GM21723 (cell line): ENCODE measurements at regions not wholly inside any gene's neighbourhood (a gene's known extent, or its start where the extent isn't known, plus 50 kb on each side); places are given as distances from the start of the nearest gene placed in this dataset.
"Not testable (repeated sequence)": the region's sequence is repeated elsewhere in the genome, so short reads cannot be mapped to it uniquely, and the experiment has no call there.

Experiments
- ATAC-seq: cut with Tn5 transposase; IDR thresholded peaks from one replicate; pipeline ENCODE4 v1.9.1; 2021; ENCODE audit warnings: mild to moderate bottlenecking, moderate library complexity; ENCODE audit not compliant: unreplicated experiment

- no peak for ATAC-seq
These were observed 118.9 kb upstream of the EGR2 start for GRCh38 chr10:62935022-62935421.

- ATAC-seq: no peak
These were observed 118.1 kb upstream of the EGR2 start for GRCh38 chr10:62934258-62934657.

GRCh38 chr10:62928763-62929162 is 112.6 kb upstream of the EGR2 start:
- not testable (repeated sequence) for ATAC-seq

GRCh38 chr10:62926407-62926806 is 110.2 kb upstream of the EGR2 start:
- no peak for ATAC-seq

- no peak for ATAC-seq
These were observed 108.2 kb upstream of the EGR2 start for GRCh38 chr10:62924344-62924748.

DNA sequence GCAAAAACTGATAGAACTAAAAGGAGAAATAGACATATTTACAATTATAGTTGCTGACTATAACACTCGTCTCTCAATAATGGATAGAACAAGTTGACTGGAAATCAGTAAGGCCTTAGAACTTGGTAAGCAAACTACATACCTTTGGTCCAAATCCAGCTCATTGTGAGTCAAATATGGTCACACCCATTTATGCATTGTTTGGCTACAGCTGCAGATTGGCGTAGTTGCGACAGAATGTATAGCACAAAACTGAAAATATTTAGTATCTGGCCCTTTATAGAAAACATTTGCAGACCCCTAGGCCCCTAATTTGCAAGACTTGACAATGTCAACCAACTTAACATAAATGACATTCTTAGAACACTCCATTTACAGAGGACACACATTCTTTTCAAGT is 103.6 kb upstream of the EGR2 start:
- no peak for ATAC-seq

GRCh38 chr10:62917475-62918238 is 101.5 kb upstream of the EGR2 start:
- ATAC-seq: no peak

GRCh38 chr10:62916141-62916603 is 100.0 kb upstream of the EGR2 start:
- ATAC-seq: no peak

DNA sequence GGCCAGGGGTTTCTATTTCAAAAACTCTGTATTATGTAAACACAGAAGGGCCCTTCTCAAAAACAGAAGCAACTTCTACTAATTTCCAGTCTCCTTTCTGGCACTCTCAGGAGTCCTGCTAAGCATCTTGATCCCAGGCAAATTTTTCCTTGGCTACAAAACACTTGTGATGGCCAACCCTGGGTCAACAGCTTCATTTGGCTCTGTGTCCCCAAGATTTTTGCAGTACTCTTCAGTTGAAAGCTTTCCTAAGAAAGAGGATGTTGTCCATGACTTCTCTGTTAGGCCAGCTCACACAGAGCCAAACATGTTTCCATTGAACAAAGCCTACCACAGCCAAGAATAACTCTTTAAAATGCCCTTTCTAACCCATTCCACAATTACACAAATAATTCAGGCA is 99.0 kb upstream of the EGR2 start:
- ATAC-seq: no peak

DNA sequence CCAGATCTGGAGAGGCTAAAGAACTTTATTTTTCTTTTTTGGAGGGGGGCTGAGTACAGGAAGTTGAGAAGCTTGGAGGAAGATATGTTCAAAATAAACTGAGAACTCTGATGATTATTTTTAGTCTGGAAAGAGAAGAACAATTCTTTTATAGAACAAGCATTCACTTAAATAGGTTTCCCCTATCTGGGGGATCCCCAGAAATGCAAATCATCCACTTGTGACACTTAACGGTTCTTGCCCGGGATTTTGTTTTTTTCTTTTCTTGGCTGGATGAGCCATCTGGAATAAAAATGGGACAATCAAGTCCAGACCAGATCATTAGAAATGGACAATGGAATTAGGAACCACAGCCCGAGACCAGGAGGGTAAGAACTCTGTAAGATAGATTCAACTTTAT is 95.9 kb upstream of the EGR2 start:
- ATAC-seq: peak; percentile 45

- no peak for ATAC-seq
These were observed 95.2 kb upstream of the EGR2 start for GRCh38 chr10:62911210-62911963.

GRCh38 chr10:62907470-62908212 is 91.5 kb upstream of the EGR2 start:
- peak; percentile 41 for ATAC-seq

DNA sequence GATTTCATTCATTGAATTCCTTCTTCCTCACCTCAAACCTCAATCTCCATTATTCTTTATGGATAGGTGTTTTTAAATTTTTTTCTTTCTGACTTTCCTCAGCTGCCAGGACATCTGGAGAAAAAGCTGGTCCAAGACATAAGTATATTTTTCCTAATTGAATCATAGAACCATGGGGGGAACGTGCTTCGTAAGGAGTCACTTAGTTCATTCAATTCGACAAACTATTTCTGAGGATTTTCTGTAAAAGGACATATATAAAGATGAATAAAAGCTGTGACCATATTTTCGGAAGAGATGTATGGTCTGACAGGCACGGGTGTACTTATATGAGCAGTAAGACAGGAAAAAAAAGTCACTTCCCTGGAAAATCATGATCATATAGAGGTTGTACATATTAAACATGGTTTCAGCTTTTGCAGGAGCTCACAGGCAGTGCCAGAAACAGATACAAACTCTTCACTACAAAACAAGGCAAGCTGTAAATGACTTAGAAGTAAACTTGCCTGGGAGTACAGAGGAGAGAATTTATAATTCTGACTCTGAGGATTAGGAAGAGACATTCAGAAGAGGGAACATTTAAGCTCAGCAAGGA is 88.2 kb upstream of the EGR2 start:
- ATAC-seq: no peak

GRCh38 chr10:62903828-62904227 is 87.7 kb upstream of the EGR2 start:
- ATAC-seq: no peak

DNA sequence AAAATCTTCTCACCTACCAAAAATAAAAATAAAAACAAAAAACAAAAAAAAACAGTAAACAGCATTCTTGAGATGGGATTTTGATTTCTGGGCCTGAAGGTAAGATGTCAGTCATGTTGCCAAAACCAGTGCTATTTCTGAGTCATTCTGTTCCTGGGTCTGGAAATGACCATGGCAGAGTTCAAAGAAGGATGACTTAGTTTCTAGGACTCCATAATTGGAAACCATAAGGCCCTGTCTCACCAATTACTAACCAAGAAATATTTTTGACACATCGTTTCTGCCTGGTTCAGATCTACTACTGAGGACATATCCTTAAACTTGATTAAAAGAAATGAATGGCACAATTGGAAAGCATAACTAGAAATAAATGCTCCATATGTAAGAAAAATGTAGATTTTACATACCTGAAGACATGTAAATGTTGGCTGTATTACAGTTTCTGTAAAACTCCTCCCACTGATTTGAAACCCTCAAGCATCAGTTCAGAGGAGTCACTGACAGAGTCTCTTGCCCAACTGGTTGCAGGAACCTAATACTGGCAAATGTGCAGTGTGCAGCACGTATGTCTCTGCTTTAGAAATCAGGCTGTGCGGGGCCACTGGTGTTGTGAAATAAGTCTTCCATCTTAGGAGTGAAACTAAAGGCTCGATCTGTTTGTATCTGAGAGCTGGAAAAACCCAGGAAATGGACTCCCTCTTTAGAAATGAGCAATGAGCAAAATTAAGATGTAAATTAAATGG is 84.8 kb upstream of the EGR2 start:
- ATAC-seq: no peak

DNA sequence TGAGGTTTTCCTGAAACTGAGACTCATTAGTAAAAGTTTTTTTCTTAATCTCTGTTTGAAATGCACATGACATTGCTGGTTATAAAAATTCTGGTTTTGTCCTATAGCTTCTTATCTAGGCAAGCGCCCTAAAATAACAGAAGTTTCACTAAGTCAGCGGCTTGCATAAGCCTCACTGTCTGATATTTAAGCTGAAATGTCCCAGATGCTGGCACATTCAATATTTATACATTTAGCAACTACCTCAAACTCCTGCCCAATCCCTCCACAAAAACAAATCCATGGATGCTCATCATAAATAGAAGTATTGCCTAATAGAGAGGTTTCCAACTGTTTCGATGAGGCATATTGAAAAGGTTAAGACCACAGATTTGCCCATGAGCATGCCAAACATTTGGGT is 83.1 kb upstream of the EGR2 start:
- no peak for ATAC-seq

DNA sequence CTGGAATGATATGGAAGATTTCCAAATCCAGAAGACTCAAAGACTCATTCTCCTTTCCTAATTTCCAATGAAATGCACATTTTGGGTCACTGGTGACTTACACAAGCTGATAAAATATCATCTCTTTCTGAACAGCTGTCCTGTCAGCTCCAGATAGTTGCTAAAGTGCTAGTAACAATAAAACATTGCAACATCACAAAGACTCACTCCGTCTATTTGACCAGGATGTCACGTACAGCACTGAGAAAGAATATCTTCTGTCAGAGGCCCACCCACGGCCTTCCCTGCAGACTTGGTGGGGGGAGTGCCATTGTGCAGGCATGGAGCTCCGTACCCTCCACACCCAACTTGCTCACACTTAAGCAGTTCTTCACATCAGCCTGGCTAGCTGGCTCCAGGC is 78.9 kb upstream of the EGR2 start:
- ATAC-seq: no peak

DNA sequence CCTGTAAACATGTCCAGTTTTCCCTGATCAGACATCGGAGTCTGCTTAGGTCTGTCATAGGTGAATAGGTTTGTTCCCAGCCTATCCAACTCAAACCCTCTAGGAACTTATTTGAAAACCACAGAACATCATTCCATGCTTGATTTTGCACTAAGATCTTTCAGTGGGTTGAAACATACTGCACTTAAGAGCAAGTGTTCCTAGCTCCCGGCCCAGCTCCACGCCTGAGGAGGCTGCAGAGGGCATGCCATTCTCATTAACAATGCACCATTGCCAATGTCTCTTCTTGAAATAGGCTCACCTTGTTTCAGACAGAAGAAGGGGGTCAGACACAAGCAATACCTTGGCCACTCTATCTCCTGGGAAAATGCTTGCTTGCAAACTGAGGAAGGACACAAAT is 78.0 kb upstream of the EGR2 start:
- no peak for ATAC-seq

GRCh38 chr10:62893036-62893435 is 76.9 kb upstream of the EGR2 start:
- no peak for ATAC-seq

GRCh38 chr10:62890395-62890794 is 74.2 kb upstream of the EGR2 start:
- ATAC-seq: no peak

- no peak for ATAC-seq
These were observed 71.5 kb upstream of the EGR2 start for GRCh38 chr10:62887642-62888041.
